Gastrocnemius medialis (tissue), 4 donors: ENCODE measurements at regions not wholly inside any gene's neighbourhood (a gene's known extent, or its start where the extent isn't known, plus 50 kb on each side); places are given as distances from the start of the nearest gene placed in this dataset.

Experiments used
- ATAC-seq, 2 donors: fragments of 150-250 bp; one replicate each; pipeline ENCODE4 v1.9.1; 2016
- DNase-seq, 2 donors: peaks; one replicate each; pipeline ENCODE4 v3.0.0-alpha.2; 2019
- H3K27ac ChIP-seq, 4 donors: fragments of 200-600 bp; sonication (generic); 1 replicate in 1 of 4; 2 replicates in 3 of 4; pipeline ENCODE4 v1.5.1; 2016 to 2018; ENCODE audit warnings: mild to moderate bottlenecking in 2 of 4, moderate library complexity in 1 of 4
- H3K27me3 ChIP-seq, 3 donors: fragments of 200-600 bp; sonication (generic) in 2 of 3; 1 replicate in 1 of 3; 2 replicates in 2 of 3; pipeline versions ENCODE4 v1.5.1 to v1.6.0; 2016 to 2019; ENCODE audit warnings: mild to moderate bottlenecking in 1 of 3, moderate library complexity in 1 of 3
- H3K36me3 ChIP-seq, 2 donors: fragments of 200-600 bp; sonication (generic) in 1 of 2; one replicate each; pipeline ENCODE4 v1.5.1; 2017 to 2018
- H3K4me1 ChIP-seq, 2 donors: fragments of 200-600 bp; sonication (generic) in 1 of 2; one replicate each; pipeline ENCODE4 v1.5.1; 2016 to 2017; ENCODE audit warnings: mild to moderate bottlenecking in 2 of 2
- H3K4me3 ChIP-seq, 4 donors: fragments of 200-600 bp; sonication (generic) in 3 of 4; 1 replicate in 1 of 4; 2 replicates in 3 of 4; pipeline ENCODE4 v1.5.1; 2016 to 2019; ENCODE audit warnings: mild to moderate bottlenecking in 2 of 4
- H3K9me3 ChIP-seq, 3 donors: fragments of 200-600 bp; sonication (generic) in 2 of 3; 1 replicate in 1 of 3; 2 replicates in 2 of 3; pipeline ENCODE4 v1.5.1; 2016 to 2019
- POLR2A ChIP-seq, 2 donors: fragments of 450-650 bp; IDR thresholded peaks; one replicate each; pipeline ENCODE4 v1.6.1; 2017; ENCODE audit warnings: antibody characterized with exemption in 2 of 2, mild to moderate bottlenecking in 2 of 2, moderate library complexity in 2 of 2
- in situ Hi-C, 4 donors: fragments of 200-750 bp; cut with MboI; loops; one replicate each; pipeline versions ENCODE4 v1.15.0 to v1.8.0; 2017; ENCODE audit warnings: low sequenced_read_pairs in 4 of 4
- intact Hi-C: fragments of 100-400 bp; cut with DNase I; formaldehyde crosslinking; loops from one replicate; pipeline ENCODE4 v1.15.1; 2023; ENCODE audit warnings: low total_unique reads
- TF ChIP-seq, protein P1 (sequence below), 5 experiments: fragments of 450-650 bp in 3 of 5; fragments of 200-600 bp in 2 of 5; sonication (generic) in 2 of 5; IDR thresholded peaks in 4 of 5; conservative IDR thresholded peaks in 1 of 5; 1 replicate in 4 of 5; 2 replicates in 1 of 5; pipeline ENCODE4 v1.5.1; 2016 to 2019; ENCODE audit warnings: antibody characterized with exemption in 5 of 5, mild to moderate bottlenecking in 3 of 5, moderate library complexity in 3 of 5

DNA sequence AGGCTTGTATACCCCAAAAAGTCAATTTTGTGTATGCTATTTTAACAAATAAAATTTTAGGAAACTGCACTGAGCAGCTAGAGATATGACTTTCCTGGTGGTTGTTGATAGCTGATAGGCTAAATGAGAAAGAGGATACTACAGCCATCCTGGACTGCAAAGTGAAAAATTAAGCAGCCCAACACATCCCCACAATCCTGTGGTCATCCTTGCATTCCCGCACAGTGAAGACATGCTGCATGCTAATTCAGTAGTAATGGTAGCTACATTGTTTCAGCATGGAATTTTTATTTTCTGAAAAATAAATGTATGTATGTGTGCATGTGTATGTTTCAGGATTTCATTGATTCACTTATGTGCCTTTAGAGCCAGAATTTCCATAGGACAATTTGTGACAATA, 124.2 kb upstream of the CCDC68 start:
- Histone ChIP-seq H3K27ac (no peak overlapping the region), H3K27me3 (no peaks in the 10 kb centered on the region), H3K4me1 (no peaks in the 10 kb centered on the region), H3K4me3 (no peak overlapping the region), H3K36me3 (no peaks in the 10 kb centered on the region), H3K9me3 (no peaks in the 10 kb centered on the region)
- no peak for DNase-seq
- ATAC-seq: no peak
- intact Hi-C loops: no loop called here
- in situ Hi-C loops: no loop called here
- TF ChIP-seq POLR2A (IDR thresholded peaks at IDR 0.05): no peak
- TF ChIP-seq, protein P1, sequence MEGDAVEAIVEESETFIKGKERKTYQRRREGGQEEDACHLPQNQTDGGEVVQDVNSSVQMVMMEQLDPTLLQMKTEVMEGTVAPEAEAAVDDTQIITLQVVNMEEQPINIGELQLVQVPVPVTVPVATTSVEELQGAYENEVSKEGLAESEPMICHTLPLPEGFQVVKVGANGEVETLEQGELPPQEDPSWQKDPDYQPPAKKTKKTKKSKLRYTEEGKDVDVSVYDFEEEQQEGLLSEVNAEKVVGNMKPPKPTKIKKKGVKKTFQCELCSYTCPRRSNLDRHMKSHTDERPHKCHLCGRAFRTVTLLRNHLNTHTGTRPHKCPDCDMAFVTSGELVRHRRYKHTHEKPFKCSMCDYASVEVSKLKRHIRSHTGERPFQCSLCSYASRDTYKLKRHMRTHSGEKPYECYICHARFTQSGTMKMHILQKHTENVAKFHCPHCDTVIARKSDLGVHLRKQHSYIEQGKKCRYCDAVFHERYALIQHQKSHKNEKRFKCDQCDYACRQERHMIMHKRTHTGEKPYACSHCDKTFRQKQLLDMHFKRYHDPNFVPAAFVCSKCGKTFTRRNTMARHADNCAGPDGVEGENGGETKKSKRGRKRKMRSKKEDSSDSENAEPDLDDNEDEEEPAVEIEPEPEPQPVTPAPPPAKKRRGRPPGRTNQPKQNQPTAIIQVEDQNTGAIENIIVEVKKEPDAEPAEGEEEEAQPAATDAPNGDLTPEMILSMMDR (IDR thresholded peaks at IDR 0.05 in 4 of 5, conservative IDR thresholded peaks at IDR 0.05 in 1 of 5): no peak

DNA sequence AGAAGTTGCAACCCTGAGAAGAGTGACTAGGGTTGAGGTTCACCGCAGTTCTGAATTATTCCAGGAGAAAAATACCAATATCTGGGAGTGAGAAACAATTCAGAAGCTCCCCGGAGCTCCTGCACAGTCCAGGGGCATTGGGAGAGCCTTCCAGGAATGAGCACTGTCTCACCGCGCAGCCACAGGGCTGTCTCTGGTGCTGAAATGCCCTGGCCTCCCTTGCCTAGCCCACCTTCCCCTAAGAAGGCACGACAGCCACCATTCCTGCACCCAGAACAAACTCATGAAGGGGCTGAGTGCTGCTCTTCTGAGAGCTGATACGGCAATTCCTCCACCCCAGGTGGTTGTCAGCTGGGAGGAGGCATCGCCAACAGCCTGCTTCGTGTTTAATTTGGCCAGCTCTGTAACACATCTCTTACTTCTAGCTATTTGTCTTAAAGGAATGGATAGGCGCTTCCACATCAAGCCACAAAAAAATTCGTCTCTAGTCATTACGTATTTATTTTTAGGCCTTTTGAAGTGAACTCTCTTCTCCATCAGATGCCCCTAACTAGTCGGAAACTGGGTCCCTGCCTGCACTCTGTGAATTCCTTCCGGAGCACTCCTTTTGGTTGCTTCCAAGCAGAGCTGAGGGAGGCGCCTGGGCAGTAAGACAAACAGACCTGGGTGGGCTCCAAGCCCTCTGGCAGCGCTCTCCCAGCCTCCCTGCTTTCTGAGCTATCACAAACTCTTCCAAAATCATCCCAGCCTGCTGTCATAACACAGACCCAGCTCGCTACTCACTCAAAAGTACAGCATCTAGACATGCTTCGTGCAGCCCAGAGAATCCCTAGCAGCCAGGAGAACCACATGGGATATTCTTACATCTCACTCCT, 120.5 kb upstream of the CCDC68 start:
- ATAC-seq (no peak), DNase-seq (no peak)
- no peak for TF ChIP-seq POLR2A (IDR thresholded peaks at IDR 0.05)
- TF ChIP-seq, protein P1 (IDR thresholded peaks at IDR 0.05 in 4 of 5, conservative IDR thresholded peaks at IDR 0.05 in 1 of 5): no peak
- Histone ChIP-seq H3K36me3 (no peaks in the 10 kb centered on the region), H3K27ac (no peak overlapping the region), H3K9me3 (no peaks in the 10 kb centered on the region), H3K4me1 (no peaks in the 10 kb centered on the region), H3K4me3 (no peak overlapping the region), H3K27me3 (no peaks in the 10 kb centered on the region)
- in situ Hi-C loops: no loop called here
- intact Hi-C loops: no loop called here

DNA sequence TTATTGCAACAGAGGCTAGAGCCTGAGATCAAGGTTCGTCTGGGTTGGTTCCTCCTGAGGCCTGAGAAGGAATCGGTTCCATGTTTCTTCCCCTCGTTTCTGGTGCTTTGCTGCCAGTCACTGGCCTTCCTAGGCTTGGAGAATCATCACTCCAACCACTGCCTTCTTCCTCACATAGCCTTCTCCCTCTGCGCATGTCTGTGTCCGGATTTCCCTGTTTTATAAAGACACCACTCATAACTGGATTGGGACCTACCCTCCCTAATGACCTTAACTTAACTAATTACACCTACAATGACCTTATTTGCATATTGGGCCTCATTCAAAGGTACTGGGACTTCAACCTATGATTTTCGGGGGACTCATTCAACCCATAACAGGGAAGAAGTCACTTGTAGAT, 119.8 kb upstream of the CCDC68 start:
- H3K27ac ChIP-seq: no peak overlapping the region

DNA sequence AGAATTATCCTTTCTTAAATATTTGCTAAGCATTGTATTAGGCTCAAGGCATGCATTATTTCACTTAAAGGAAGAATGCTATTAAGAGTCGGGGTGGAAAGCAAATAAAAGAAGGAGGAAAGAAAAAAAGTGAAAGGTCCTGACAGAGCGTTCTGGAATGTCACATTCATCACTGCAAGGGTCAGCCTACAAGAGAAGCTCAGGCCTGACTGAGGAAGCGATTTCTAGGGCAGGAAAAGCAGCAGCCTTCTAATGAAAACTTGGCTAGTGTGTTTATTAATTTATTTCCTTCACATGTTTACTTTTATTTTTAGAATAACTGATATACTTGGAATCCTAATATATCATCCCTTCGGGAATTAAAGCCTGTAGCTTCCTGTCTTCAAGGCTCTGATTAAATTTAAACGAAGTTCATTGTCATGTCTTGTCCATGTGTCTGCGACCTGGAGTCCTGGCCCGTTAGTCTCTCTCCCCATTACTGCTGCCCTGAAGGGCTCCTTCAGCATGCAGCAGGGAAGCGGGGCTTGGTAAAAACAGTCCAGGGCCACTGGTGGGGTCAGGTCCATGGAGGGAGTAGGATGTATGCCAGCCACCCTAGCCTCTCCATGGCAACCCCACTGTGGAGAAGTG, 119.2 kb upstream of the CCDC68 start:
- no peak for TF ChIP-seq POLR2A (IDR thresholded peaks at IDR 0.05)
- TF ChIP-seq, protein P1 (IDR thresholded peaks at IDR 0.05 in 4 of 5, conservative IDR thresholded peaks at IDR 0.05 in 1 of 5): no peak
- no peaks in the 10 kb centered on the region for H3K4me1 ChIP-seq
- H3K9me3 ChIP-seq: no peaks in the 10 kb centered on the region
- in situ Hi-C loops: no loop called here
- H3K4me3 ChIP-seq: no peak overlapping the region
- no peaks in the 10 kb centered on the region for H3K36me3 ChIP-seq
- no peak overlapping the region for H3K27ac ChIP-seq
- no peaks in the 10 kb centered on the region for H3K27me3 ChIP-seq
- no peak for ATAC-seq
- DNase-seq: no peak
- intact Hi-C loops: no loop called here

More for the DNA sequence above, 119.8 kb upstream of the CCDC68 start:
- DNase-seq (no peak), ATAC-seq (no peak)
- Histone ChIP-seq H3K4me3 (no peak overlapping the region), H3K36me3 (no peaks in the 10 kb centered on the region), H3K27me3 (no peaks in the 10 kb centered on the region), H3K4me1 (no peaks in the 10 kb centered on the region), H3K9me3 (no peaks in the 10 kb centered on the region)
- in situ Hi-C loops: no loop called here
- intact Hi-C loops: no loop called here
- TF ChIP-seq, protein P1 (IDR thresholded peaks at IDR 0.05 in 4 of 5, conservative IDR thresholded peaks at IDR 0.05 in 1 of 5): no peak
- TF ChIP-seq POLR2A (IDR thresholded peaks at IDR 0.05): no peak
